PC-9 (cell line): ENCODE measurements at regions not wholly inside any gene's neighbourhood (a gene's known extent, or its start where the extent isn't known, plus 50 kb on each side); places are given as distances from the start of the nearest gene placed in this dataset.

Experiments used
- CTCF ChIP-seq: fragments of 200-600 bp; sonication (generic); conservative IDR thresholded peaks from 2 replicates; pipeline ENCODE4 v1.6.1; 2017; ENCODE audit warnings: mixed run types, antibody characterized with exemption, mild to moderate bottlenecking, moderate library complexity
- EZH2 ChIP-seq: fragments of 200-600 bp; sonication (generic); IDR thresholded peaks from 2 replicates; pipeline ENCODE4 v1.8.0; 2017; ENCODE audit warnings: antibody characterized with exemption, low read depth

- TF ChIP-seq CTCF: no peak
- TF ChIP-seq EZH2: no peak
Measured at GRCh38 chr5:88436290-88436689, 167.6 kb upstream of the TMEM161B start.
